T-cell (primary cell): ENCODE measurements at regions not wholly inside any gene's neighbourhood (a gene's known extent, or its start where the extent isn't known, plus 50 kb on each side); places are given as distances from the start of the nearest gene placed in this dataset.

Experiments used
- ATAC-seq, 4 experiments: fragments of 200-7000 bp in 3 of 4; fragments of 150-1000 bp in 1 of 4; cut with Tn5 transposase; replicated peaks in 1 of 4; 1 replicate in 3 of 4; 2 replicates in 1 of 4; pipeline ENCODE4 v1.10.0; 2021; ENCODE audit warnings: moderate library complexity in 3 of 4, mild to moderate bottlenecking in 2 of 4, moderate number of reproducible peaks in 1 of 4
- CTCF ChIA-PET, 2 donors: fragments of 300-600 bp; sonication (Branson Sonifier 250); formaldehyde crosslinking; loops; one replicate each; lab custom pipeline; 2022; ENCODE audit warnings: antibody characterized with exemption in 2 of 2; lab: Charles Lee
- POLR2A ChIA-PET, 2 donors: fragments of 300-600 bp; sonication (Branson Sonifier 250); formaldehyde crosslinking; loops; one replicate each; lab custom pipeline; 2022; ENCODE audit warnings: antibody characterized with exemption in 2 of 2; lab: Charles Lee
- DNase-seq, 35 experiments: peaks; one replicate each; pipeline versions ENCODE4 v3.0.0 to v3.0.0-alpha.2; 2013 to 2023
- H3K27ac ChIP-seq: one replicate; pipeline ENCODE4 v1.5.1; 2013; ENCODE audit warnings: low read length
- H3K27me3 ChIP-seq, 2 experiments: replicated peaks in 1 of 2; 1 replicate in 1 of 2; 2 replicates in 1 of 2; pipeline versions ENCODE4 v1.6.1 to v1.7.0; 2013; ENCODE audit warnings: low read length in 1 of 2, mixed read lengths in 1 of 2; ENCODE audit not compliant: control insufficient read depth in 2 of 2, insufficient read depth in 2 of 2; ENCODE audit errors: extremely low read depth in 1 of 2
- H3K36me3 ChIP-seq, 2 donors: 1 replicate in 1 of 2; 2 replicates in 1 of 2; pipeline versions ENCODE4 v1.6.1 to v1.7.0; 2013; ENCODE audit warnings: low read length in 1 of 2; ENCODE audit not compliant: control insufficient read depth in 2 of 2, insufficient read depth in 1 of 2; ENCODE audit errors: extremely low read depth in 1 of 2
- H3K4me1 ChIP-seq, 2 experiments: 1 replicate in 1 of 2; 2 replicates in 1 of 2; pipeline versions ENCODE4 v1.6.1 to v1.7.0; 2013; ENCODE audit warnings: low read length in 2 of 2, mixed read lengths in 1 of 2; ENCODE audit not compliant: insufficient read depth in 2 of 2, control insufficient read depth in 1 of 2; ENCODE audit errors: extremely low read depth in 1 of 2
- H3K4me3 ChIP-seq, 2 donors: 1 replicate in 1 of 2; 2 replicates in 1 of 2; pipeline versions ENCODE4 v1.5.1 to v1.7.0; 2013; ENCODE audit warnings: mild to moderate bottlenecking in 2 of 2, low read length in 1 of 2, moderate library complexity in 1 of 2; ENCODE audit not compliant: control insufficient read depth in 1 of 2; ENCODE audit errors: extremely low read depth in 1 of 2
- H3K9me3 ChIP-seq: 2 replicates; pipeline ENCODE4 v1.7.0; 2013
- H3K27ac Mint-ChIP-seq, 2 donors: one replicate each; pipeline ENCODE4 v1.8.0; 2020 to 2021; ENCODE audit warnings: mild to moderate bottlenecking in 2 of 2, mixed read lengths in 2 of 2
- H3K27me3 Mint-ChIP-seq, 2 donors: one replicate each; pipeline ENCODE4 v1.8.0; 2021 to 2022; ENCODE audit warnings: mixed read lengths in 2 of 2
- H3K36me3 Mint-ChIP-seq: one replicate; pipeline ENCODE4 v1.8.0; 2021; ENCODE audit warnings: mixed read lengths
- H3K4me1 Mint-ChIP-seq, 3 donors: one replicate each; pipeline ENCODE4 v1.8.0; 2020 to 2022; ENCODE audit warnings: mixed read lengths in 3 of 3, mild to moderate bottlenecking in 1 of 3
- H3K4me3 Mint-ChIP-seq, 3 donors: one replicate each; pipeline ENCODE4 v1.8.0; 2020 to 2022; ENCODE audit warnings: mild to moderate bottlenecking in 3 of 3, mixed read lengths in 3 of 3, moderate library complexity in 3 of 3
- H3K9me3 Mint-ChIP-seq, 3 donors: one replicate each; pipeline ENCODE4 v1.8.0; 2020 to 2022; ENCODE audit warnings: mixed read lengths in 3 of 3
- WGBS: methylation state at CpG from one replicate; pipeline ENCODE4 v1.1.5; 2013; ENCODE audit warnings: missing lambda C conversion rate; ENCODE audit not compliant: insufficient coverage; 5-methylcytosine and 5-hydroxymethylcytosine counted together

DNA sequence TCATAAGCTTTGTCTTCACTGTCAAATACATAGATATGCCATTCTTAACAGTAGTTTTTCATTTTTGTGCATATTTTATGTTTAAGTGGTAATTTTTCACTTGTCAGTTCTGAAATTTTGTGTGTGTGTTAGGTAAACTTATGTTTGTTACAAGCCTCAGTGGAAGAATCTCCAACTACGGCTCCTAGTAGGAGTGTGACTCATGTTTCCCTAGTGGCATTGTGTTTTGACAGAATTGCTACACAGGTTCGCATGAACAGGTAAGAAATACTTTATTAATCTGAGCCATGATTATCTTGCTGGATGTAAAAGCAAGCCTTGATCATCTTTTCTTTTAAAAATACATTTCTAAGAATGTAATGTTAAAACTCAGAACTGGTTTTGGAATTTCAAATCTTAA is 94.4 kb downstream of the BLTP1 start:
- H3K27ac Mint-ChIP-seq = no peak overlapping the region
- Histone ChIP-seq H3K4me1 (no peaks in the 10 kb centered on the region), H3K36me3 (peaks cover 3 to 55% of the 10 kb centered on the region in 2 donors), H3K9me3 (no peaks in the 10 kb centered on the region), H3K27me3 (no peaks in the 10 kb centered on the region), H3K4me3 (no peak overlapping the region), H3K27ac (no peak overlapping the region)
- POLR2A ChIA-PET = interaction anchor here in 1 of 2 donors (0.6 kb wide), 1 partner anchor 12 kb away, joined by 3 read pairs; no protein-coding TSS in a partner anchor
- no peaks in the 10 kb centered on the region for H3K4me1 Mint-ChIP-seq
- no CpG with 5 or more reads among the region's 2 CpGs for WGBS
- CTCF ChIA-PET = interaction anchor here (0.6 to 1.0 kb wide), 2 partner anchors 23 to 63 kb away, joined by 3 read pairs; no protein-coding TSS in a partner anchor
- no peaks in the 10 kb centered on the region for H3K9me3 Mint-ChIP-seq
- H3K4me3 Mint-ChIP-seq = no peak overlapping the region
- no peak for DNase-seq
- no peak for ATAC-seq
- peaks cover 50% of the 10 kb centered on the region for H3K36me3 Mint-ChIP-seq
- H3K27me3 Mint-ChIP-seq = no peaks in the 10 kb centered on the region

DNA sequence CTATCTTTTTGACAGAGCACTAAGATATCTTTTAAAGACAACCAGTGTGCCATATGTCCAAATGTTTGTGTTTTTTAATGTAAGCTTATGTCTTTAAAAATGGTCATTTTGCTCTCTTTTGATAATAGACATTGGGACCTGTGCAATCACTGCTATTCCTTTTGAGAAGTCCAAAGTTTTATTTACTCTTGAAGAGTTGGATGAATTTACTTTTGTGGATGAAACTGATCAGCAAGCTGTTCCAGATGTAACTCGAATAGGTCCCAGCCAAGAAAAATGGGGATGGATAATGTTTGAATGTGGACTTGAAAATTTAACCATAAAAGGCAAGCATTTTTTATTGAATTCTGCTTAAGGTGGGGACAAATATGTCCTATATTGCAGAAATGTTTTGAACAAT is 97.2 kb downstream of the BLTP1 start:
- H3K4me3 ChIP-seq = no peak overlapping the region
- no peak overlapping the region for H3K27ac ChIP-seq
- ChIA-PET POLR2A (interaction anchor here in 1 of 2 donors (1.2 kb wide), 1 partner anchor 28 kb away, joined by 3 read pairs; no protein-coding TSS in a partner anchor), CTCF (no interaction called here)
- H3K27me3 Mint-ChIP-seq = no peaks in the 10 kb centered on the region
- no peaks in the 10 kb centered on the region for H3K9me3 ChIP-seq
- H3K4me3 Mint-ChIP-seq = no peak overlapping the region
- no peaks in the 10 kb centered on the region for H3K9me3 Mint-ChIP-seq
- ATAC-seq (no peak), DNase-seq (no peak)
- peaks cover 3 to 69% of the 10 kb centered on the region in 2 donors for H3K36me3 ChIP-seq
- no peaks in the 10 kb centered on the region for H3K4me1 Mint-ChIP-seq
- no peak overlapping the region for H3K27ac Mint-ChIP-seq
- WGBS = 100% methylated on average over 1 of the region's 1 CpG
- no peaks in the 10 kb centered on the region for H3K27me3 ChIP-seq
- H3K36me3 Mint-ChIP-seq = peaks cover 67% of the 10 kb centered on the region
- no peaks in the 10 kb centered on the region for H3K4me1 ChIP-seq

DNA sequence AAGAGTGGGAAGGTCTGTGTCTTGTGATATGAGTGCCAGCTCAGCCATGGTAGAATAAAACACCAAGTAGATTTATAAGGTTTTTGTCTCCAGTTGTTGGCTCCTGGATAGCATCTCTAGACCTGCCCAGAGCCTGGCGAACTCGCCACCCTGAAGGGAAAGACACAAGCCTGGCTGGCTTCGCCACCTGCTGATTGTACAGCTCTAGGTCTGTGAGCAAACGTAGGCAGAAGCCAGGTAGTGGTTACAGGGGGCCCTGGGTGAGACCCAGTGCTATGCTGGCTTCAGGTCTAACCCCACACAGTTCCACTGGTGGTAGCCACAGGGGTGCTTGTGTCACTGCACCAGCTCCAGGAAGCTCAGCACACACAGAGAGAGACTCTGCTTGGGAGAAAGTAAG is 100.5 kb downstream of the BLTP1 start:
- H3K27ac Mint-ChIP-seq = no peak overlapping the region
- CTCF ChIA-PET = no interaction called here
- no peaks in the 10 kb centered on the region for H3K9me3 Mint-ChIP-seq
- H3K4me1 Mint-ChIP-seq = no peaks in the 10 kb centered on the region
- peaks cover 69% of the 10 kb centered on the region for H3K36me3 Mint-ChIP-seq
- H3K9me3 ChIP-seq = no peaks in the 10 kb centered on the region
- no peak overlapping the region for H3K4me3 ChIP-seq
- no peak for ATAC-seq
- H3K36me3 ChIP-seq = peaks cover 3 to 71% of the 10 kb centered on the region in 2 donors
- WGBS = no CpG with 5 or more reads among the region's 4 CpGs
- no peak overlapping the region for H3K27ac ChIP-seq
- no peak overlapping the region for H3K4me3 Mint-ChIP-seq
- no peaks in the 10 kb centered on the region for H3K4me1 ChIP-seq
- POLR2A ChIA-PET = no interaction called here
- DNase-seq = no peak
- H3K27me3 Mint-ChIP-seq = no peaks in the 10 kb centered on the region
- no peaks in the 10 kb centered on the region for H3K27me3 ChIP-seq

DNA sequence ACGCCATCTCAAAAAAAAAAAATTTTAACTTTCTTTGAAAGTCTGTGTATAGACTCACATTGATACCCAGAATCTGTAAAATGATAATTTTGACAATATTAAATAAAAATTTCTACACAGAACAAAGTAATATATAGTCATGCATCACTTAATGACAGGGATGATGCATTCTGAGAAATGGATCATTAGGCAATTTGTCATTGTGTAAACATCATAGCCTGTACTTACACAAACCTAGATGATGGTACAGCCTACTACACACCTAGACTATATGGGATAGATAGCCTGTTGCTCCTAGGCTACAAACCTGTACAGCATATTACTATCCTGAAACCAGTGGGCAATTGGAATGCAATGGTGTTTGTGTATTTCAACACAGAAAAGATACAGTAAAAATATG is 107.7 kb downstream of the BLTP1 start:
- no CpG with 5 or more reads among the region's 1 CpG for WGBS

DNA sequence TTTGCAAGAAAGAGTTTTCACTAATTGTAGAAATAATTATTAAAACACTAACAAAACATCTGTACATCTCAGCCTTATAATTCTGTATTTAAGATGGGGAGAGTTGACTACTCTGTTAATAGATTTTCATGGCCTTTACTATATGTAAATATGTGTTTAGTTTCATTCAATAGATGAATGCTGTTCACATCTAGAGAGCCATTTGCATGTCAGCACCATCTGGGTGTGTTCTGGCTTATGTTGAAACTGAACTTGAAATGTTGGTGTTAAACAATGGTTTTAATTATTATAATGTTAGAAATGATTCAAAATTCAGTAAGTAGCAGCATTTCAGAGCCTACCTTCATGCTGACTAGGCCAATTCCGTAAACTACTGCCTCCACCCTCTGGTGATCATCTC is 102.5 kb upstream of the ADAD1 start:
- H3K27ac ChIP-seq = no peak overlapping the region
- DNase-seq (no peak), ATAC-seq (no peak)
- no peaks in the 10 kb centered on the region for H3K9me3 Mint-ChIP-seq
- no peaks in the 10 kb centered on the region for H3K27me3 Mint-ChIP-seq
- no peak overlapping the region for H3K27ac Mint-ChIP-seq
- no peaks in the 10 kb centered on the region for H3K27me3 ChIP-seq
- H3K9me3 ChIP-seq = no peaks in the 10 kb centered on the region
- no peak overlapping the region for H3K4me3 ChIP-seq
- POLR2A ChIA-PET = no interaction called here
- CTCF ChIA-PET = no interaction called here
- WGBS = no CpG with 5 or more reads among the region's 1 CpG
- peaks cover 53% of the 10 kb centered on the region for H3K36me3 Mint-ChIP-seq
- H3K4me1 ChIP-seq = no peaks in the 10 kb centered on the region
- no peak overlapping the region for H3K4me3 Mint-ChIP-seq
- H3K36me3 ChIP-seq = peaks cover 0 to 49% of the 10 kb centered on the region in 2 donors
- H3K4me1 Mint-ChIP-seq = no peaks in the 10 kb centered on the region

More for the DNA sequence above, 107.7 kb downstream of the BLTP1 start:
- H3K27me3 ChIP-seq = no peaks in the 10 kb centered on the region
- peaks cover 0 to 62% of the 10 kb centered on the region in 2 donors for H3K36me3 ChIP-seq
- ChIA-PET CTCF (no interaction called here), POLR2A (interaction anchor here in 1 of 2 donors (0.7 kb wide), 1 partner anchor 66 kb away, joined by 3 read pairs; no protein-coding TSS in a partner anchor)
- peaks cover 52% of the 10 kb centered on the region for H3K36me3 Mint-ChIP-seq
- no peaks in the 10 kb centered on the region for H3K9me3 ChIP-seq
- no peak overlapping the region for H3K4me3 Mint-ChIP-seq
- H3K4me1 ChIP-seq = no peaks in the 10 kb centered on the region
- no peak overlapping the region for H3K4me3 ChIP-seq
- ATAC-seq = no peak
- no peaks in the 10 kb centered on the region for H3K27me3 Mint-ChIP-seq
- no peaks in the 10 kb centered on the region for H3K4me1 Mint-ChIP-seq
- H3K27ac ChIP-seq = no peak overlapping the region
- no peak overlapping the region for H3K27ac Mint-ChIP-seq
- no peak for DNase-seq
- no peaks in the 10 kb centered on the region for H3K9me3 Mint-ChIP-seq

DNA sequence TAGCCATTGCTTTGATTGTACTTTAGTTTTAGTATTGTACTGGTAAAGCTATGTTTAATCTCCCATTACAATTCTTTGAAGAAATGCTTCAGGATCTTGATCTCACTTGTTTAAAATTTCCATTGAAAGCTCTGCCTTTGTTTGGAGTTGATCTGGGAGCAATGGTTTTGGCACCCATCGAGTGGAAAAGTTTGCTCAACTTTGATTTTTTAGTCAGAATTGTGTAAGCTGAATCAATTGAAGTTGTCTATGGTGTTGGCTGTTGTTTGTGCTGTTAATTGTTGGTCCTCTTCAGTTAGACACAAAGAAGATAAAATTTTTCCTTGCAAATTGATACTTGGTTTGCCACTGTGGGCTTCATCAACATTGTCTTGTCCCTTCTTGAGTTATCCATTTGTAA is 99.8 kb upstream of the ADAD1 start:
- Mint-ChIP-seq H3K27me3 (no peaks in the 10 kb centered on the region), H3K27ac (no peak overlapping the region), H3K9me3 (no peaks in the 10 kb centered on the region), H3K4me1 (no peaks in the 10 kb centered on the region), H3K36me3 (peaks cover 60% of the 10 kb centered on the region), H3K4me3 (no peak overlapping the region)
- DNase-seq (no peak), ATAC-seq (no peak)
- no CpG with 5 or more reads among the region's 1 CpG for WGBS
- H3K36me3 ChIP-seq = peaks cover 0 to 48% of the 10 kb centered on the region in 2 donors
- no peak overlapping the region for H3K27ac ChIP-seq
- H3K27me3 ChIP-seq = no peaks in the 10 kb centered on the region
- no peak overlapping the region for H3K4me3 ChIP-seq
- H3K9me3 ChIP-seq = no peaks in the 10 kb centered on the region
- H3K4me1 ChIP-seq = no peaks in the 10 kb centered on the region
- ChIA-PET CTCF (no interaction called here), POLR2A (interaction anchor here in 1 of 2 donors (0.5 kb wide), 1 partner anchor 13 kb away, joined by 9 read pairs; no protein-coding TSS in a partner anchor)

DNA sequence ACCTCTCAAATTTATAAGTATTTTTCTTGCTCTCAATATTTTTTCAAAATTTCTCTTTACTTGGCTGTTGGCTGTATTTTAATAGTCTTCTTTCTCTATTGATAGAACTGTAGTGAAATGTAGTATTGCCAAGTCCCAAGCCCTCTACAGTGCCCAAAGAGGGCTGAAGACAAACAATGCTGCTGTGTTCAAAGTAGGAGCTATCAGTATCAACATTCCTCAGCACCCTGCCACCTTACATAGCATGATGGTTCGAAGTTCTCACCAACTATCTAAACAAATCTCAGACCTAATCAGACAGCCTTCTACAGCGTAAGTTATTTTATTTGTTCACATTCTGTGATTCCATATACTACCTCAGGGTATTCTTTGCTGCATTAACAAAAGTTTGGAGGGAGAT is 99.1 kb upstream of the ADAD1 start:
- POLR2A ChIA-PET = no interaction called here
- DNase-seq = no peak
- peaks cover 0 to 43% of the 10 kb centered on the region in 2 donors for H3K36me3 ChIP-seq

More for the DNA sequence above, 99.1 kb upstream of the ADAD1 start:
- no peaks in the 10 kb centered on the region for H3K9me3 ChIP-seq
- CTCF ChIA-PET = no interaction called here
- Mint-ChIP-seq H3K4me1 (no peaks in the 10 kb centered on the region), H3K4me3 (no peak overlapping the region), H3K36me3 (peaks cover 64% of the 10 kb centered on the region), H3K9me3 (no peaks in the 10 kb centered on the region), H3K27ac (no peak overlapping the region), H3K27me3 (no peaks in the 10 kb centered on the region)
- no peaks in the 10 kb centered on the region for H3K4me1 ChIP-seq
- H3K27me3 ChIP-seq = no peaks in the 10 kb centered on the region
- no peak overlapping the region for H3K4me3 ChIP-seq
- no CpG with 5 or more reads among the region's 2 CpGs for WGBS
- no peak for ATAC-seq
- no peak overlapping the region for H3K27ac ChIP-seq
